COLO668 (cell line): ENCODE measurements at regions not wholly inside any gene's neighbourhood (a gene's known extent, or its start where the extent isn't known, plus 50 kb on each side); places are given as distances from the start of the nearest gene placed in this dataset.
"Not testable (repeated sequence)": the region's sequence is repeated elsewhere in the genome, so short reads cannot be mapped to it uniquely, and the experiment has no call there.

Source experiments
- DNase-seq: peaks from one replicate; lab custom pipeline; 2025; ENCODE audit not compliant: unreplicated experiment; lab: John Stamatoyannopoulos, UW

- no peak for DNase-seq
These were observed 65.6 kb upstream of the NANOS1 start for GRCh38 chr10:118963933-118964332.

GRCh38 chr10:118964476-118964875 is 65.0 kb upstream of the NANOS1 start:
- not testable (repeated sequence) for DNase-seq

DNA sequence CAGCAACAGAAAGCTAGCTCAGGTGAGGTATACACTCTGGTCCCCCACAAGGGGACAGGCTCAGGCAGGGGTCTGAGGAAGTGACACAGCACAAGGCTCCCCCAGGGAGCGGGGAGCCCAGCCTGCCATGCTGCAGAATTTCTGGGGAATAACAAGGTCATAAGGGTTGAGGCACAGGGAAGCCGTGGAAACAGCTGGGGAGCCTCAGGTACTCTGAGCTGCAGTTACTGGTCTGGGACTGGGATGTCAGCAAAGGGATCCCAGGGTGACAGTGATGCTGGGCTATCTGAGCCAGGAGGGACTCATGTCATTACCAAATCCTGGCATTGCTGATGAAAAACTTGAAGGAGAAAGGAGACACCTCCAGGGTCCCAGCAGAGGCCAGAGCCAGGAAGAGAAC is 64.4 kb upstream of the NANOS1 start:
- no peak for DNase-seq

DNA sequence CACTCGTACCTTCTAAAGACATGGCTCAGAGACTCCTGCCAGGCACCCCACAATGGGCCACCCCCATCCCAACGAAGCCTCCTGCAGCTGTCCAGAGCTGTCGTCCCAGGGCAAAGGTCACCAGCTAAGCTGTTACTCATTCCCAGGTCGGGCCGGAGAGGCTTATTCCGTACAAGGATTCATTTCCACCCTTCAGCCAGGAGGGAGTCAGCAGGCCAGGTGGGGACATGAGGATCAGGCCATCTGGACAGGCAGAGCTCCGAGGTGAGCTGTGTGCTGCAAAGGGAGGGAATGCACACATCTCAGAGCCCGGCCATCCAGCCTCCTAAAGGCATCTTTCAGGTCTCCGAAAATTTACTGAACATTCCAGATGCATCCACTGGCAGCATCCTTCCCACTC is 63.9 kb upstream of the NANOS1 start:
- no peak for DNase-seq

- no peak for DNase-seq
These were observed 63.3 kb upstream of the NANOS1 start for GRCh38 chr10:118966076-118966849.

DNA sequence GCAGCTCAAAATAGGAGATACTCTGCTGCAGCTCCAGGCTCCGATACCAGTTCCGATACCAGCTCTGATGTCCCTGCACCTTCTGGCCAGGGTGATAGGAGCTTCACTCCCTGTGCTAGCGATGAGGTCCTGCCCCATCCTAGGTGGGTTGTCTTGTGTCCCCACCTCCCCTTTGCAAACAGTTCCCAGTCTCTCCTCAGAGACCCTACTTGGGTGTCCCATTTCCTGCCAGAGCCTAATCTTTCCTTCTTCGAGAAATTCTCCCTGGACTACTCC is 62.7 kb upstream of the NANOS1 start:
- DNase-seq, result no peak

DNA sequence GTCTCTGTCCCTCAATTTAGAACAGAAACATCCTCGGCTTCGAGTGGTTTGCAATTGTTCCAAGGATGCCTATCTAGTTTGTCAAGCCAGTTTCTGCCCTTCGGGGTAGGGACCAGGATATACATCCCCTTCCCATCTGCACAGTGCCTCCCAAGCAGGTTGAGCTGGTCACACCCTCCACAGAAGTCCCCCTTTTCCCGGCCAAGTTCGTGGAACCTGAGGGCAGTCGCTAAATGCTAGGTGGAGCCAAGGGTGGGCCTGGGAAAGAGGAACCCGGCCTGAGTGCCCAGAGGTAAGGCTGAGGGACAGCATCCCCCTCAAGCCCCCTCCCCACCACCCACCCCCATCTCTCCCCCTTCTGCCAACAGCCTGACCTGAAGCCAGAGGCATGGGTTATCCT is 62.4 kb upstream of the NANOS1 start:
- DNase-seq, result no peak

GRCh38 chr10:118968060-118968459 is 61.5 kb upstream of the NANOS1 start:
- no peak for DNase-seq

- DNase-seq, result no peak
These were observed 61.0 kb upstream of the NANOS1 start for GRCh38 chr10:118968482-118968881.

DNA sequence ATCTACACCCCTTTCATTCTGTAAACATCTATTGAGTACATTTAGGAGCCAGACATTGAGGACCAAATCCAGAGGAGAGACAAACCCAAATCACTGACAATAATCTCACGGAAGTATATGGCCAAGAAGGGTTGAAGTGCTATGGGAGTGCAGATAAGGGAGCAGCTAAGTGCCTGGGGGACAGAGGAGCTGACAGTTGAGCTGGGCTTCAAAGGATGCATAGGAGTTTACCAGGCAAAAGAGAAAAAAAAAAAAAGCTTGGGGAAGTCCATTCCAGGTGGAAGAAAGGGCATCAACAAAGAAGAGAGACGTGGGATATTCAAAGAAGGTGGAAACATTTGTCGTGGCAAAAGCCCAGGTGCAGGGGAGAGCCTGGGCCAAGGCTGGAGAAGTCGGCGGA is 60.5 kb upstream of the NANOS1 start:
- DNase-seq, result no peak

GRCh38 chr10:118970770-118971169 is 58.7 kb upstream of the NANOS1 start:
- DNase-seq, result no peak

DNA sequence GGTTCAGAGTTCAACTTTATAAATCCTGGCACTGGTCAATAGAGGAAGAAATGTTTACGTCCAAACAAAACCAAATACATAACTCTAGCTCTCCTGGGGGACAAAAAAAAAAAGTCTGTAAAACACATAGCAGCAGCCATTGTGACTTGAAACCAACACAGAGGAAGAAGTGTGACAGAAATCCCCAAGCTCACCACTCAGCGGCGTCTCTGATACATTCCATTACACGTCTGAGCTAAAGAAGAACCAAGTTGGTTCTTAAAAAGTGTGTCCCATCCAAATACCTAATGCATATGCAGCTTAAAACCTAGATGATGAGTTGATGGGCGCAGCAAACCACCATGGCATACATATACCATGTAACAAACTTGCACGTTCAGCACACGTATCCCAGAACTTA is 58.3 kb upstream of the NANOS1 start:
- DNase-seq, result no peak

DNA sequence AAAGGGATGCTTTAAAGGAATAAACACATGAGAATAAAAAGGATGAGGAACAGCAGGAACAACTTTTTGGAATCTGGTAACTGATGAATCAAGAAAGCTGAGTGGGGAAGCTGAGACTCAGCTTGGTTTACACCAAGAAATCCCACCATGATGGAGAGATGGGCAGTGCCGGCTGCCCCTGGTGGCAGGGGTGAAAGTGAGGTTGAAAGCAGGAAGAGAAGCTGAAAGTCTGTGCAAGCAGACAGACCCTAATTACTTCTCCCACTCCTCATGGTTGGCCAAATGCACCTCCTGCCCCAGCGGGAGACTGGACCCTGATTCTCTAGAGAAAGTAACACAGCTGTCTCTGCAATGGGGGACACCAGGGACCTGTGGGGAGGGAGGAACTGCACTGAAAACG is 57.6 kb upstream of the NANOS1 start:
- no peak for DNase-seq

DNA sequence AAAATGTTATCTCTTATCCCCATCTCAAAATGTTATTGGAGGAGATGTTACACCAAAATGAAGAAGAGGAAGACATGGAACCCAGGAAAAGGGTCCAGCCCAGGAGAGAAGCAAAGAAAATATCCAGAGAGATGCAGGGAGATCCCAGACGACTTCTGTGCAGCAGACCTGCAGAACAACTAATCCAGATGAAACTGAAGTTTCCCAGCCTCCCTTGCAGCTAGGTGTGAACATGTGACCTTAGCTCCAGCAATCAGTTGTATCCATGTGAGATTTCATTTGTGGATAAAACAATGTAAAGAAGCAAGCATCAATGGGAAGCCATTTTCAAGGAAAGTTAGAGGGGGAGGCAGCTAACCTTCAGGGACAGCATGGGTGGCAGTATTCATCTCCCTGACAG is 55.8 kb upstream of the NANOS1 start:
- no peak for DNase-seq

DNA sequence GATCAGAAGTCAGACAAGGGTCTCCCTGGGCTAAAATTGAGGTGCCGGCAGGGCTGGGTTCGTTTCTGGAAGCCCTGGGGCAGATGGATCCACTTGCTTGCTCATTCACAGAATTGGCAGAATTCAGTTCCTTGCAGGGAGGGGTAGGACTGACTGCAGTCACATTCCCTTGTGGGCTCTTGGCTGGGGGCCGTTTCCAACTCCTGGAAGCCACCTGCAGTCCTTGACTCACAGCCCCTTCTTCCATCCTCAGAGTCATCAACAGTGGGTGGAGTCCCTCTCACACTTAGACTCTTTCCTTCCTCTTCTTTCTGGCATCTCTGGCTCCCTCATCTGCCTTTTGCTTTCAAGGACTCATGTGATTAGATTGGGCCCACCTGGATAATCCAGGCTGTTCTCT is 54.6 kb upstream of the NANOS1 start:
- no peak for DNase-seq

- not testable (repeated sequence) for DNase-seq
These were observed 53.3 kb upstream of the NANOS1 start for GRCh38 chr10:118976219-118976618.

- no peak for DNase-seq
These were observed 52.4 kb upstream of the NANOS1 start for GRCh38 chr10:118977022-118977599.

- no peak for DNase-seq
These were observed 51.7 kb upstream of the NANOS1 start for GRCh38 chr10:118977835-118978234.

GRCh38 chr10:118978316-118978997 is 51.1 kb upstream of the NANOS1 start:
- no peak for DNase-seq

DNA sequence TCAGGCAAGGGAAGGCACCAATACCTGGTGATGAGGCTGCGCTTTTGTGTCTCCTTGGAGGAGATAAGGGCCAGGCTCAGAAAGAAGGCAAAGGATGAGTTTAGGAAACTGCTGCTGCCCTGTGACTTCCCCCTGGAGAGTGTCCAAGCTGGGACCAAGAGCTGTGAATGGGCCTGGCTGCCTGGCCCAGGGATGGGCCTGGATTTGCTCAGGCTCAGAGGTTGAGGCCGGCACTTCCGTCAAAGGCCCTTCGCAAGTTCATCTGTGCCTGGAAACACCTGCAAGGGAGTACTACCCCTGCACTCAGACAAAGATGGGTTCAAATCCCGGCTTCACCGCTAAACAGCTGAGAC is 50.5 kb upstream of the NANOS1 start:
- DNase-seq, result no peak

DNA sequence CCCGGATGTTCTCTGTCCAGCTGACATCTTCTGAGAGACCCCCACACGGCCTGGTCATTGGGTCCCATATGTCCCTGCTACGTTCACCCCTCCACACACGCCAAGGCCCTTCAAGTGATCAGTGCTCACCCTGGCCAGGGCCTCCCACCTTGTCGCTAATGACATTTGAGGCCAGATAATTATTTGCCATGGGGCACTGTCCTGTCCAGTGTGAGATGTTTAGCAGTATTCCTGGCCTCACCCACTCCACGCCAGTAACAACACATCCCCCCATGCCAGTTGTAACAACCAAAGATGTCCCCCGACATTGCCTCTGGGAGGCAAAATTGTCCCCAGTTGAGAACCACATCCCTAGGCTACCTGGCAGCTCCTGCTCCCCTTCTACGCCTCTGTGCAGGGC is 49.9 kb upstream of the NANOS1 start:
- DNase-seq, result no peak
